CD4-positive, alpha-beta T cell (primary cell): ENCODE measurements at regions not wholly inside any gene's neighbourhood (a gene's known extent, or its start where the extent isn't known, plus 50 kb on each side); places are given as distances from the start of the nearest gene placed in this dataset.

Experiments
- ATAC-seq: fragments of 200-7000 bp; cut with Tn5 transposase; one replicate; pipeline ENCODE4 v1.10.0; 2022; ENCODE audit warnings: mild to moderate bottlenecking; ENCODE audit not compliant: poor library complexity
- CTCF ChIA-PET: fragments of 350-600 bp; sonication (Branson Sonifier 250); formaldehyde crosslinking; loops from one replicate; lab custom pipeline; 2021; ENCODE audit warnings: antibody characterized with exemption, inconsistent platforms; lab: Charles Lee
- POLR2A ChIA-PET: fragments of 350-600 bp; sonication (Branson Sonifier 250); formaldehyde crosslinking; loops from one replicate; lab custom pipeline; 2021; ENCODE audit warnings: antibody characterized with exemption, inconsistent platforms; lab: Charles Lee
- DNase-seq, 14 experiments: peaks; one replicate each; pipeline ENCODE4 v3.0.0-alpha.2; 2013 to 2020; ENCODE audit warnings: mixed read lengths in 2 of 14
- H3K27ac ChIP-seq, 2 donors: one replicate each; pipeline versions ENCODE4 v1.5.1 to v1.7.0; 2013; ENCODE audit warnings: low read length in 2 of 2, low read depth in 1 of 2, mild to moderate bottlenecking in 1 of 2
- H3K27me3 ChIP-seq, 2 experiments: 1 replicate in 1 of 2; 2 replicates in 1 of 2; pipeline versions ENCODE4 v1.6.1 to v1.7.0; 2013; ENCODE audit warnings: low read length in 2 of 2, control low read depth in 1 of 2, mild to moderate bottlenecking in 1 of 2, moderate library complexity in 1 of 2; ENCODE audit not compliant: insufficient read depth in 2 of 2, control insufficient read depth in 1 of 2
- H3K36me3 ChIP-seq: one replicate; pipeline ENCODE4 v1.6.1; 2013; ENCODE audit warnings: low read length, control low read depth; ENCODE audit not compliant: insufficient read depth
- H3K4me1 ChIP-seq: one replicate; pipeline ENCODE4 v1.6.1; 2013; ENCODE audit warnings: low read length, control low read depth; ENCODE audit not compliant: insufficient read depth
- H3K4me3 ChIP-seq: one replicate; pipeline ENCODE4 v1.5.1; 2013; ENCODE audit warnings: mild to moderate bottlenecking, low read length, moderate library complexity
- H3K9me3 ChIP-seq, 2 experiments: 1 replicate in 1 of 2; 2 replicates in 1 of 2; pipeline versions ENCODE4 v1.6.1 to v1.7.0; 2013; ENCODE audit warnings: low read length in 2 of 2, mild to moderate bottlenecking in 2 of 2, control low read depth in 1 of 2, moderate library complexity in 1 of 2; ENCODE audit not compliant: control insufficient read depth in 1 of 2, insufficient read depth in 1 of 2
- H3K27ac Mint-ChIP-seq: one replicate; pipeline ENCODE4 v1.8.0; 2020; ENCODE audit warnings: mixed read lengths
- H3K27me3 Mint-ChIP-seq: one replicate; pipeline ENCODE4 v1.8.0; 2021; ENCODE audit warnings: mixed read lengths
- H3K36me3 Mint-ChIP-seq: one replicate; pipeline ENCODE4 v1.8.0; 2021; ENCODE audit warnings: low read depth, mixed read lengths
- H3K4me1 Mint-ChIP-seq: one replicate; pipeline ENCODE4 v1.8.0; 2021; ENCODE audit warnings: low read depth, mixed read lengths
- H3K4me3 Mint-ChIP-seq: one replicate; pipeline ENCODE4 v1.8.0; 2020; ENCODE audit warnings: mild to moderate bottlenecking, mixed read lengths
- H3K9me3 Mint-ChIP-seq: one replicate; pipeline ENCODE4 v1.8.0; 2020; ENCODE audit warnings: mixed read lengths
- CTCF ChIP-seq: fragments of 200-600 bp; IDR thresholded peaks from one replicate; pipeline ENCODE4 v1.8.0; 2022; ENCODE audit warnings: antibody characterized with exemption, mild to moderate bottlenecking
- intact Hi-C, 2 experiments: fragments of 100-400 bp; cut with DNase I in 1 of 2; cut with micrococcal nuclease in 1 of 2; formaldehyde crosslinking; loops; one replicate each; pipeline versions ENCODE4 v1.15.1 to v1.9.0; 2023 to 2025; cut with DNase I, micrococcal nuclease

- H3K27ac Mint-ChIP-seq: no peak overlapping the region
- no peak for DNase-seq
- no peak for TF ChIP-seq CTCF
- Histone ChIP-seq H3K4me1 (no peaks in the 10 kb centered on the region), H3K36me3 (no peaks in the 10 kb centered on the region), H3K4me3 (no peak overlapping the region), H3K9me3 (no peaks in the 10 kb centered on the region), H3K27me3 (no peaks in the 10 kb centered on the region), H3K27ac (no peak overlapping the region)
- no peaks in the 10 kb centered on the region for H3K9me3 Mint-ChIP-seq
- H3K27me3 Mint-ChIP-seq: peaks cover 3% of the 10 kb centered on the region
- no peaks in the 10 kb centered on the region for H3K4me1 Mint-ChIP-seq
- ChIA-PET POLR2A (no interaction called here), CTCF (no interaction called here)
- ATAC-seq: no peak
- intact Hi-C loops: no loop called here
- H3K36me3 Mint-ChIP-seq: no peaks in the 10 kb centered on the region
- H3K4me3 Mint-ChIP-seq: no peak overlapping the region
Observed at GRCh38 chr4:77375866-77376607, 219.0 kb downstream of the CCNG2 start.

DNA sequence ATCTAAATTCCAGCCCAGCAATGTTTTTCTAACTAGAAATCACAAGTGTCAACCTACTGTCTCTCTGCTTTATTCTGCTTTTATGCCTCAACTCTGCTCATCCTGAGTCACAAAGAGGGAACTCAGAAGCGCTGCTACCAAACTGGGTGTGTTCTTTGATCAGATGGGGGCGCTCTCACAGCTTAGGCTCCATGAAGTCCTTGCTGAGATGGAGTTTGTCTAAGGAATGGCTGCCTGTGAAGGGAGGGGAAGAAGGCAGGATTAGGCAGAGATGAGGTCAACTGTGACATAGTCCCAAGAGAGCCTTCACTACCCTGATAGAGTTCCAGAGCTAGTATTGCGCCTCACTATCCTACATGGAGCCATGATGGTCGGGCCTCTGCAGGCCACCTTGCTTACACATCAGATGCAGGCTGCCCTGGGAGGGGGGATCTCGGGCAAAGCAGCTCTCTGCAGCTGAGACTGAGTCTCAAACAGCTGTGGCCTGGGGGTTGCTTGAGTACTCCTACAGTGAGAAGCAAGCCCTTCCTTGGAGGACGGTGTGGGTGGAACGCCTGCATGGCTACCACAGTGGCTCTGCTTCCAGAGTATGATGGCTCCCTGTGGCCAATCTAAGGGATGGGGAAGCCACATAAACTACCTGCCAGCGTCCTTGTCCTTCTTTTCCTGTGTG, 219.9 kb downstream of the CCNG2 start:
- no peaks in the 10 kb centered on the region for H3K4me1 Mint-ChIP-seq
- peaks cover 4% of the 10 kb centered on the region for H3K27me3 Mint-ChIP-seq
- Histone ChIP-seq H3K9me3 (no peaks in the 10 kb centered on the region), H3K27ac (no peak overlapping the region), H3K27me3 (no peaks in the 10 kb centered on the region), H3K36me3 (no peaks in the 10 kb centered on the region), H3K4me3 (no peak overlapping the region), H3K4me1 (no peaks in the 10 kb centered on the region)
- no peaks in the 10 kb centered on the region for H3K9me3 Mint-ChIP-seq
- no peak for ATAC-seq
- no peak for TF ChIP-seq CTCF
- no peak for DNase-seq
- H3K27ac Mint-ChIP-seq: no peak overlapping the region
- H3K4me3 Mint-ChIP-seq: no peak overlapping the region
- POLR2A ChIA-PET: no interaction called here
- CTCF ChIA-PET: no interaction called here
- intact Hi-C loops: no loop called here
- H3K36me3 Mint-ChIP-seq: no peaks in the 10 kb centered on the region

DNA sequence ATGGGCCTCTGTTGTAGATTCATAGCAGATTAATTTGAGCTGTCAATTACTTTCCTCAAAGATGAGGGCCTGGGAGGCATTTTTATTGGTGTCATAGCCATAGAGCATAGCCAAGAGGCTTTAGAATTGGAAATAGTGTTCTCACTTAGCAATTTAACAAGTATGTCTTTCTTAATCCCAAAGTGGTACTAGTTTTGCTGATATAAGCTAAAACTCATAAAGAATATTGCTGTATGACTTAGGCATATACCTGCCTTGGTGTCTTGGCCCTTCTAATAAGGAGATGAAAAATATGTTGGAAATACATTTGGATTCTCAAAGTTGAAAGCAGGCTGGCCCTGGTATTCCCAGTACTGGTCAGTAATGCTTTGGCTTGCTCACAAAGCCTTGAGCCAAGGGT, 221.5 kb upstream of the CXCL13 start:
- Mint-ChIP-seq H3K4me3 (no peak overlapping the region), H3K27me3 (peaks cover 4% of the 10 kb centered on the region), H3K36me3 (no peaks in the 10 kb centered on the region), H3K9me3 (no peaks in the 10 kb centered on the region), H3K4me1 (no peaks in the 10 kb centered on the region), H3K27ac (no peak overlapping the region)
- no peak overlapping the region for H3K4me3 ChIP-seq
- POLR2A ChIA-PET: no interaction called here
- H3K27ac ChIP-seq: no peak overlapping the region
- ATAC-seq (no peak), DNase-seq (no peak)
- CTCF ChIA-PET: no interaction called here
- no peaks in the 10 kb centered on the region for H3K9me3 ChIP-seq
- no peak for TF ChIP-seq CTCF
- no peaks in the 10 kb centered on the region for H3K4me1 ChIP-seq
- no peaks in the 10 kb centered on the region for H3K27me3 ChIP-seq
- no peaks in the 10 kb centered on the region for H3K36me3 ChIP-seq
- intact Hi-C loops: loop anchor here (2.0 to 10.0 kb wide), 2 partner anchors 1481 kb away; no protein-coding TSS in a partner anchor
